A673 (cell line): ENCODE measurements at regions not wholly inside any gene's neighbourhood (a gene's known extent, or its start where the extent isn't known, plus 50 kb on each side); places are given as distances from the start of the nearest gene placed in this dataset.
A peak's percentile ranks its signal among the peaks of the same experiment; 100 is the strongest.

Experiments
- BruUV-seq: library from RNA; stranded (reverse); fragments of 400-500 nt; replicated peaks from 2 replicates; lab custom pipeline; 2021; lab: Mats Ljungman, UMichigan
- CTCF ChIA-PET: fragments of 300-600 bp; sonication (Branson Sonifier 250); formaldehyde crosslinking; loops from one replicate; lab custom pipeline; 2022; ENCODE audit warnings: antibody characterized with exemption; lab: Charles Lee
- POLR2A ChIA-PET: fragments of 300-600 bp; sonication (Branson Sonifier 250); formaldehyde crosslinking; loops from one replicate; lab custom pipeline; 2022; ENCODE audit warnings: antibody characterized with exemption; ENCODE audit not compliant: low non-redundant PET; lab: Charles Lee
- DNase-seq: peaks from one replicate; pipeline ENCODE4 v3.0.0-alpha.2; 2015; ENCODE audit warnings: low spot score
- H3K27ac ChIP-seq: fragments of 200-600 bp; sonication (generic); 2 replicates; pipeline ENCODE4 v1.5.1; 2016; ENCODE audit warnings: mixed run types, low read depth, mild to moderate bottlenecking, mixed read lengths, antibody characterized with exemption, low read length; ENCODE audit not compliant: poor library complexity, severe bottlenecking
- H3K27me3 ChIP-seq: fragments of 200-600 bp; sonication (generic); replicated peaks from 2 replicates; pipeline ENCODE4 v1.6.1; 2017; ENCODE audit warnings: mixed run types, low read depth, mild to moderate bottlenecking, mixed read lengths, antibody characterized with exemption, low read length; ENCODE audit not compliant: insufficient read depth, poor library complexity
- H3K36me3 ChIP-seq: fragments of 200-600 bp; sonication (generic); 2 replicates; pipeline ENCODE4 v1.6.1; 2016; ENCODE audit warnings: mixed run types, mild to moderate bottlenecking, mixed read lengths, antibody characterized with exemption, low read length; ENCODE audit not compliant: insufficient read depth, poor library complexity, severe bottlenecking
- H3K4me1 ChIP-seq: fragments of 200-600 bp; sonication (generic); 2 replicates; pipeline ENCODE4 v1.6.1; 2017; ENCODE audit warnings: mixed run types, mild to moderate bottlenecking, mixed read lengths, antibody characterized with exemption, low read length; ENCODE audit not compliant: insufficient read depth, poor library complexity, severe bottlenecking
- H3K4me3 ChIP-seq: fragments of 200-600 bp; sonication (generic); 2 replicates; pipeline ENCODE4 v1.5.1; 2016; ENCODE audit warnings: low read depth, mixed run types, mild to moderate bottlenecking, mixed read lengths, low read length; ENCODE audit not compliant: poor library complexity, severe bottlenecking
- H3K9me3 ChIP-seq: fragments of 200-600 bp; sonication (generic); 2 replicates; pipeline ENCODE4 v1.6.1; 2016; ENCODE audit warnings: mixed run types, low read depth, mild to moderate bottlenecking, mixed read lengths, antibody characterized with exemption, low read length; ENCODE audit not compliant: poor library complexity, severe bottlenecking
- CTCF ChIP-seq: fragments of 300-800, 200-600 bp; sonication (generic); conservative IDR thresholded peaks from 2 replicates; pipeline ENCODE4 v1.5.1; 2017; ENCODE audit warnings: low read depth, mild to moderate bottlenecking, antibody characterized with exemption, low read length, moderate library complexity, mixed read lengths
- EZH2 ChIP-seq: fragments of 200-600 bp; sonication (generic); IDR thresholded peaks from 2 replicates; pipeline ENCODE4 v1.6.1; 2017; ENCODE audit warnings: borderline replicate concordance, low read depth, mild to moderate bottlenecking, mixed read lengths, antibody characterized with exemption, low read length; ENCODE audit not compliant: poor library complexity, severe bottlenecking
- intact Hi-C: fragments of 100-400 bp; cut with micrococcal nuclease; formaldehyde crosslinking; loops from one replicate; pipeline ENCODE4 v1.10.0; 2022; ENCODE audit not compliant: unreplicated experiment

DNA sequence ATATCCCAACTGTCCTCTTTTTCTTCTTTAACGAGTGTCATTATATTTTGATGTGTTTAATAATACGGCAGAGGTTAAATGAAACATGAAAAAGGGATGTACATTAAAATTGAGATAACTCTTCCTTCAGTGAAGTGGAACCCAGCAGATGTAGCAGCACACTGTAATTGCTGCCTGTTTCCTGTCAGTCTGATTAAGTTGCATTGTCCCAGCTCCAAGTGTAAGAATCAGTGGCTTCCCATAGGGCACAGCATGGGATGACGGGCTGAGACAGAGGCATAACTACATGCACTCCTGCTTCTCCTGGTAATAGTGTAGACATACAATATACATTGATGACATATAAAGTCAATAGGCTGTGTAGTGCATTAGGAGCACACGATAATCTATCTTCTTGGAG is 175.8 kb upstream of the TCF4 start:
- intact Hi-C loops, result no loop called here

DNA sequence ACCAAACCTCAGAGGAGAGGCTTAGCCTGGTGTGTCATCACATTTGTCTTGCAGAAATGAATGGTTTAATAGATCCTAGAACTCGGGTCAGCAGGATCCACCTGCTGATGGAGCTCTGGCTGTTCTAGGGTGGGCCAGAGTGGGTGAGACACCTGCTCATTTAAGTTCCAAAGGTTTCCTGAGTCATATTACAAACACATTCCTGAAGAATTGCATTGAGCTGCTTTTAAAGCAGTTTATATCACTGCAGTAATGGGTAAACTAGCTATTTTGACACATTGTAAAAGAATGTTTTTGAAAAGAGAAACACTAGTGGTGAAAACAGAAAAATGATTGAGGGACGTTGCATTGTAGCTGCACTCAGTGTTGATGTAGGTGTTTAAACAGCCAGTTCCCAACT is 175.3 kb upstream of the TCF4 start:
- POLR2A ChIA-PET, result no interaction called here

More for the DNA sequence above, 175.8 kb upstream of the TCF4 start:
- Histone ChIP-seq H3K36me3 (no peaks in the 10 kb centered on the region), H3K27ac (no peak overlapping the region), H3K9me3 (no peaks in the 10 kb centered on the region), H3K4me3 (no peak overlapping the region), H3K4me1 (peaks cover 23% of the 10 kb centered on the region), H3K27me3 (no peaks in the 10 kb centered on the region)
- DNase-seq, result peak; percentile 93
- no peak for TF ChIP-seq EZH2
- no peak for TF ChIP-seq CTCF
- BruUV-seq, result no TSS peak
- ChIA-PET CTCF (no interaction called here), POLR2A (interaction anchor here (0.7 kb wide), 1 partner anchor 151 kb away, joined by 3 read pairs; no protein-coding TSS in a partner anchor)

GRCh38 chr18:55762424-55762823 is 174.4 kb upstream of the TCF4 start:
- POLR2A ChIA-PET, result no interaction called here
- no peaks in the 10 kb centered on the region for H3K27me3 ChIP-seq
- H3K36me3 ChIP-seq, result no peaks in the 10 kb centered on the region
- CTCF ChIA-PET, result no interaction called here
- H3K4me3 ChIP-seq, result no peak overlapping the region
- intact Hi-C loops, result no loop called here
- no peak overlapping the region for H3K27ac ChIP-seq
- H3K4me1 ChIP-seq, result peaks cover 16% of the 10 kb centered on the region
- TF ChIP-seq EZH2, result no peak
- TF ChIP-seq CTCF, result no peak
- H3K9me3 ChIP-seq, result no peaks in the 10 kb centered on the region
- BruUV-seq, result no TSS peak
- DNase-seq, result no peak

More for the DNA sequence above, 175.3 kb upstream of the TCF4 start:
- no peak for TF ChIP-seq EZH2
- TF ChIP-seq CTCF, result no peak
- Histone ChIP-seq H3K27ac (no peak overlapping the region), H3K4me3 (no peak overlapping the region), H3K4me1 (peaks cover 21% of the 10 kb centered on the region), H3K27me3 (no peaks in the 10 kb centered on the region), H3K36me3 (no peaks in the 10 kb centered on the region), H3K9me3 (no peaks in the 10 kb centered on the region)
- intact Hi-C loops, result no loop called here
- BruUV-seq, result no TSS peak
- CTCF ChIA-PET, result no interaction called here
- DNase-seq, result no peak
